Lower lobe of right lung (tissue), 2 donors: ENCODE measurements at regions not wholly inside any gene's neighbourhood (a gene's known extent, or its start where the extent isn't known, plus 50 kb on each side); places are given as distances from the start of the nearest gene placed in this dataset.
A peak's percentile ranks its signal among the peaks of the same experiment; 100 is the strongest.
"Not testable (repeated sequence)": the region's sequence is repeated elsewhere in the genome, so short reads cannot be mapped to it uniquely, and the experiment has no call there.

Experiments used
- ATAC-seq, 2 donors: fragments of 200-7000 bp; cut with Tn5 transposase; one replicate each; pipeline ENCODE4 v1.9.1; 2020 to 2022; ENCODE audit warnings: mild to moderate bottlenecking in 2 of 2, moderate library complexity in 2 of 2
- DNase-seq: peaks from one replicate; pipeline ENCODE4 v3.0.0-alpha.2; 2020
- H3K27ac ChIP-seq: fragments of 200-600 bp; one replicate; pipeline ENCODE4 v1.8.0; 2022
- H3K27me3 ChIP-seq: fragments of 200-600 bp; one replicate; pipeline ENCODE4 v1.8.0; 2022; ENCODE audit warnings: low read depth
- H3K36me3 ChIP-seq: fragments of 200-600 bp; one replicate; pipeline ENCODE4 v1.8.0; 2022; ENCODE audit warnings: mild to moderate bottlenecking
- H3K4me1 ChIP-seq: fragments of 200-600 bp; one replicate; pipeline ENCODE4 v1.8.0; 2022
- H3K4me3 ChIP-seq: fragments of 200-600 bp; one replicate; pipeline ENCODE4 v1.8.0; 2022; ENCODE audit warnings: mild to moderate bottlenecking
- H3K9me3 ChIP-seq: fragments of 200-600 bp; one replicate; pipeline ENCODE4 v1.8.0; 2022
- intact Hi-C: fragments of 100-400 bp; cut with DNase I; formaldehyde crosslinking; loops from one replicate; pipeline ENCODE4 v1.11.0; 2022
- TF ChIP-seq, protein P1 (sequence below): fragments of 200-600 bp; IDR thresholded peaks from one replicate; pipeline ENCODE4 v1.8.0; 2022; ENCODE audit warnings: antibody characterized with exemption, mild to moderate bottlenecking
- donor health status: DM: no; HTN: yes; CAD: no; lungs with severe emphysema.

DNA sequence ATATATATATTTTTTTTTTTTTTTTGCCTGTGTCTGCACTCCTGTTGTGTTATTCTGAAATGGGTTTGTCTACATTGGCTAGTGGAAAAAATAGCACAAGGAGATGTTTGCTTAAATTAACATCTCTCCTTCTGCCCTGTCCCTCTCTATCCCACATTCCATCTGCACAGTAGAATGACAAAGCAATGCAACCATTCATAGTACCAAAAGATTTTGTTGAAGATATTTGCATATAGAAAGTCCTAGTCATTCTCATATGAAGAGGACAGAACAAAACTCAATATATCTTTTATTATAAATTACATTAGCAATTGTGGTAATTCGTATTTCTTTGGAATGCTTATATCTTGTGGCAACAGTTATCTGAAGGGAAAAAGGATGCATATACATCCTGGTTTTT, 88.3 kb upstream of the AGA start:
- H3K27me3 ChIP-seq: no peaks in the 10 kb centered on the region
- TF ChIP-seq, protein P1, sequence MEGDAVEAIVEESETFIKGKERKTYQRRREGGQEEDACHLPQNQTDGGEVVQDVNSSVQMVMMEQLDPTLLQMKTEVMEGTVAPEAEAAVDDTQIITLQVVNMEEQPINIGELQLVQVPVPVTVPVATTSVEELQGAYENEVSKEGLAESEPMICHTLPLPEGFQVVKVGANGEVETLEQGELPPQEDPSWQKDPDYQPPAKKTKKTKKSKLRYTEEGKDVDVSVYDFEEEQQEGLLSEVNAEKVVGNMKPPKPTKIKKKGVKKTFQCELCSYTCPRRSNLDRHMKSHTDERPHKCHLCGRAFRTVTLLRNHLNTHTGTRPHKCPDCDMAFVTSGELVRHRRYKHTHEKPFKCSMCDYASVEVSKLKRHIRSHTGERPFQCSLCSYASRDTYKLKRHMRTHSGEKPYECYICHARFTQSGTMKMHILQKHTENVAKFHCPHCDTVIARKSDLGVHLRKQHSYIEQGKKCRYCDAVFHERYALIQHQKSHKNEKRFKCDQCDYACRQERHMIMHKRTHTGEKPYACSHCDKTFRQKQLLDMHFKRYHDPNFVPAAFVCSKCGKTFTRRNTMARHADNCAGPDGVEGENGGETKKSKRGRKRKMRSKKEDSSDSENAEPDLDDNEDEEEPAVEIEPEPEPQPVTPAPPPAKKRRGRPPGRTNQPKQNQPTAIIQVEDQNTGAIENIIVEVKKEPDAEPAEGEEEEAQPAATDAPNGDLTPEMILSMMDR: no peak

DNA sequence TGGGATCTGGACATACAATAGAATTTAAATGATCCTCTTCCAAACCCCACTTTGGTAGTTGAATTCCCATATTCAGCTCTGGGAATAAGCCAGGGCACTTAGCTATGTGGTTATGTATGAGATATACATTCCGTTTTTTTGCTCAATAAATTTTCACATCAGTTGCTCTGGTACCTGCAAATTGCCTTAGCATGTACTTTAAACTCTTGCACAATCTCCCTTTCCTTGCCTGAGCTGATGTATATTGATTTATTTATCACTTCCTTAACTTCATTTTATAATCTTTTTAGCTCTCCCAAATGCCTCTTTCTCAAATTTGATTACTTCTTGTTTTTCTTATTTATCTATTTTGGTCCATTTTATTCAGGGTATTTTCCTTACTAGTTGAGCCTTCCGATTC, 90.1 kb upstream of the AGA start:
- no peak overlapping the region for H3K27ac ChIP-seq
- no peak for DNase-seq
- H3K36me3 ChIP-seq: no peaks in the 10 kb centered on the region
- intact Hi-C loops: no loop called here
- no peaks in the 10 kb centered on the region for H3K27me3 ChIP-seq
- no peak overlapping the region for H3K4me3 ChIP-seq
- TF ChIP-seq, protein P1: no peak
- H3K4me1 ChIP-seq: no peaks in the 10 kb centered on the region
- ATAC-seq: no peak
- H3K9me3 ChIP-seq: no peaks in the 10 kb centered on the region

More for the DNA sequence above, 88.3 kb upstream of the AGA start:
- no peak for DNase-seq
- Histone ChIP-seq H3K9me3 (no peaks in the 10 kb centered on the region), H3K27ac (no peak overlapping the region), H3K36me3 (no peaks in the 10 kb centered on the region), H3K4me1 (no peaks in the 10 kb centered on the region), H3K4me3 (no peak overlapping the region)
- ATAC-seq: no peak
- intact Hi-C loops: no loop called here

DNA sequence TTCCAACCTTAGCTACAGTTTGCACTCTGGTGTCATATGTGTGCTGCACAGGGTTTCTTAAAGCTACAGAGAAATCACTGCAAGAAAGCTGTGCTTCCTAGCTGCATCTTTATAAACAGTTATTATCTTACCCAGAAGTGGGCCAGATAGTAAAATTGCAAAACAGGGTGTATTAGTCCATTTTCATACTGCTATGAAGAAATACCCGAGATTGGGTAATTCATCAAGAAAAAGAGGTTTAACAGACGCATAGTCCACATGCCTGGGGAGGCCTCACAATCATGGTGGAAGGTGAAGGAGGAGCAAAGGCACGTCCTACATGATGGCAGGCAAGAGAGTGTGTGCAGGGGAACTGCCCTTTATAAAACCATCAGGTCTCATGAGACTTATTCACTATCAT, 92.6 kb upstream of the AGA start:
- H3K4me3 ChIP-seq, H3K4me1 ChIP-seq, ATAC-seq, intact Hi-C loops, H3K27me3 ChIP-seq, H3K27ac ChIP-seq, DNase-seq, H3K36me3 ChIP-seq, H3K9me3 ChIP-seq: not testable (repeated sequence)

DNA sequence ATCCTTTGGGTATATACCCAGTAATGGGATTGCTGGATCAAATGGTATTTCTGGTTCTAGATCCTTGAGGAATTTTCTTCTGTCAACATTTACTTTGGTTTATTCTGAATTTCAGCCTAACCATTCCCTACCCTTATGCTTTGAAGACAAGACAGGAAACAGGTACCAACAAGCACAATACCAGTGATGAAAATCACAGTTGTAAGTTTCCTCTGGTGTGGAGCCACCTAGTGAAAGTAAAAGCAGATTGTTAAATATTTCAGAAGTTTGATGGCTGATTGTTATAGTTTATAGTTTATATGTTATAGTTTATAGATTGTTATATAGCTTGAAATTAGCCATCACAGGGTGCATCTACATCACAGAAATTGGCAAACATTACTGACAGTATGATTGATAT, 104.5 kb upstream of the AGA start:
- Histone ChIP-seq H3K9me3 (no peaks in the 10 kb centered on the region), H3K4me1 (no peaks in the 10 kb centered on the region), H3K4me3 (no peak overlapping the region), H3K36me3 (no peaks in the 10 kb centered on the region), H3K27ac (no peak overlapping the region), H3K27me3 (no peaks in the 10 kb centered on the region)
- TF ChIP-seq, protein P1: no peak
- no peak for DNase-seq
- intact Hi-C loops: no loop called here
- ATAC-seq: no peak

DNA sequence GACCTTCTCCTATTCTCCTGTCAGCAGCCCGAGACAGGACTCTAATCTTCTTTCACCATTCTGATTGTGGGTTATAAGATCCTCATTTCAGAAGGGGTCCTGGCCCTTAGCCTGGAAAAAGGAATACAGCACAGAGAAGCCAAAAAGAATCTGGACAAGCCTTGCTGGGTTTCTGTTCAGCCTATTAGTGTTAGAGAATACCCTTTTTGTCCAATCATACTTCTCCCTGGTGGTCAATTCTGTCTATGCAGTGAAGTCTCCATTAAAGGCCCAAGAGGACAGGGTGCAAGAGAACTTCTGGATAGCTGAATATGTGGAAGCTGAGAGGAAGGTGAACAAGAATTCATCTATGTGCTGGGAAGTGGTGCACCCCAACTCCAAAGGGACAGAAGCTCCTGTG, 105.7 kb upstream of the AGA start:
- TF ChIP-seq, protein P1: no peak
- intact Hi-C loops: no loop called here
- no peaks in the 10 kb centered on the region for H3K9me3 ChIP-seq
- H3K4me1 ChIP-seq: no peaks in the 10 kb centered on the region
- DNase-seq (no peak), ATAC-seq (no peak)
- no peaks in the 10 kb centered on the region for H3K27me3 ChIP-seq
- H3K36me3 ChIP-seq: no peaks in the 10 kb centered on the region
- no peak overlapping the region for H3K27ac ChIP-seq
- H3K4me3 ChIP-seq: no peak overlapping the region

DNA sequence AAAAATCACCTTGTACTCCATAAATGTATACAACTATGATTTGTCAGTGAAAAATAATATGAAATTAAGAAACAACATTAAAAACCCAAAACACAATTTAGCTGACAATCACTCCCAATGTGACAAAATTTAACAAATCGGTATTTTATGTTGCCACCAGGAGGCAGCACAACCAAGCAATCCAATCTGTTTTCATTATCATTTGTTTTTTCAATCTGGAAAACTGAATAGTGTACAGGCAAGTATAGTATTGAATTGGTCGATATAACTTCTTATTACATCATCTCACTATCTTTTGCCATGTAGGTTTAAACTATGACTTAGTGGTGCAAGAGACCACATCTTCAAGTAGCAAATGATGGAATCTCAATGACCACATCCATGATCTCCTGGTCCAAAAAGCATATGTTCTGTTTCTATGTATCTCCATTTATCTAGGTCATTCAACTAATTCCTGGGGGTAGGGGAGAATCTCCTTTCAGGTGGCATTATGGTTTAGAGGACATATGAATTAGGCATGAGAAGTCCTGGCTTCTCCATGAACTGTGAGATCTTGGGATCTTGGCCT, 112.9 kb upstream of the AGA start:
- no peaks in the 10 kb centered on the region for H3K36me3 ChIP-seq
- H3K27ac ChIP-seq: no peak overlapping the region
- no peak for DNase-seq
- TF ChIP-seq, protein P1: peak; percentile 39
- no peak overlapping the region for H3K4me3 ChIP-seq
- no peak for ATAC-seq
- H3K4me1 ChIP-seq: no peaks in the 10 kb centered on the region
- H3K27me3 ChIP-seq: no peaks in the 10 kb centered on the region
- intact Hi-C loops: no loop called here
- no peaks in the 10 kb centered on the region for H3K9me3 ChIP-seq
